GM18519 (cell line): ENCODE measurements at regions not wholly inside any gene's neighbourhood (a gene's known extent, or its start where the extent isn't known, plus 50 kb on each side); places are given as distances from the start of the nearest gene placed in this dataset.
"Not testable (repeated sequence)": the region's sequence is repeated elsewhere in the genome, so short reads cannot be mapped to it uniquely, and the experiment has no call there.

Experiments used
- ATAC-seq: cut with Tn5 transposase; IDR thresholded peaks from one replicate; pipeline ENCODE4 v1.9.1; 2021; ENCODE audit warnings: mild to moderate bottlenecking, moderate library complexity; ENCODE audit not compliant: unreplicated experiment, low FRiP score

- no peak for ATAC-seq
Measured at GRCh38 chr7:131690441-131690840, 134.0 kb upstream of the PODXL start.

GRCh38 chr7:131689662-131690234, 133.3 kb upstream of the PODXL start:
- no peak for ATAC-seq

GRCh38 chr7:131688738-131689661, 132.6 kb upstream of the PODXL start:
- ATAC-seq = no peak

GRCh38 chr7:131687296-131687695, 130.9 kb upstream of the PODXL start:
- ATAC-seq = no peak

GRCh38 chr7:131686833-131687232, 130.4 kb upstream of the PODXL start:
- ATAC-seq = no peak

- no peak for ATAC-seq
Measured at GRCh38 chr7:131683536-131684125, 127.2 kb upstream of the PODXL start.

DNA sequence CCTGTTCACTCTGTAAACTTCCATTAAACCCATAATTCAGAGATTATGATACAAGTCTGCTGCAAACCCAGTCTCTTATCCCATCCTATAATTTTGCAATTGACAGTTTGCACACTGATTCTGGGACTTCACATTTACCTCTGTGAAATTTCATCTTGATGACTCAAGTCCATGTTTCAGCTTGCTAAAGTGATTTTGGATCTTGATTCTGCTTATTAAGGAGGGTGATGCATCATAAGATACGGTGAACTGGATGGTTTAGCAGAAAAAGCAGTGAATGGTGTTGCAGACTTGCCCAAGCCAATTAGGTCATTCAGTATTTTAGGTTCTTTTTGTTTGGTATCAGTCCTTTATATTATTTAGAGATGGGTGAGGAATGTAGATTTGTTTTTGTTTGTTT, 125.5 kb upstream of the PODXL start:
- no peak for ATAC-seq

- not testable (repeated sequence) for ATAC-seq
Measured at GRCh38 chr7:131679071-131679470, 122.6 kb upstream of the PODXL start.

DNA sequence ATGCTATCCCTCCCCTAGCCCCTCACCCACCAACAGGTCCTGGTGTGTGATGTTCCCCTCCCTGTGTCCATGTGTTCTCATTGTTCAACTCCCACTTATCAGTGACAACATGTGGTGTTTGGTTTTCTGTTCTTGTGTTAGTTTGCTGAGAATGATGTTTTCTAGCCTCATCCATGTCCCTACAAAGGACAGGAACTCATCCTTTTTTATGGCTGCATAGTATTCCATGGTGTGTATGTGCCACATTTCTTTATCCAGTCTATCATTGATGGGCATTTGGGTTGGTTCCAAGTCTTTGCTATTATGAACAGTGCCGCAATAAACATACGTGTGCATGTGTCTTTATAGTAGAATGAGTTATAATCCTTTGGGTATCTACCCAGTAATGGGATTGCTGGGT, 120.4 kb upstream of the PODXL start:
- ATAC-seq = not testable (repeated sequence)

DNA sequence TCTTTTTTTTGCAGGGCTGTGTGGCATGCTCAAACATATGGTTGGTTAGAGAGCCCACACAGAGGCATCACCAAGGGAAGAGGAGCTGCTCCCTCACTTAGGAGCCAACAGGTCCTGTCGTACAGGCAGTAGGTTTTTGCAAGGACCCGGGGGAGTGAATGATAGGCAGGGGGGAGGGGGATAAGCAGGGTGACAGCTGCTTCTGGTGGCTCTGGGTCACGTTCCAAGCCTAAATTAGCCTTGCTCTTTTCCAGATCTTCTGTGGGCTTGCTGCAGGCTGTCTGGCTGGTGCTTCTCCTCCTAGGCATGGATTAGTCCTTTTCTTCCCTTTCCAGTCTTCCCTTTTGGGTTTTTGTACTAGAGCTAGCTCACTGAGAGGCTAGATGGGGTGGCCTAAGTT, 117.7 kb upstream of the PODXL start:
- no peak for ATAC-seq

DNA sequence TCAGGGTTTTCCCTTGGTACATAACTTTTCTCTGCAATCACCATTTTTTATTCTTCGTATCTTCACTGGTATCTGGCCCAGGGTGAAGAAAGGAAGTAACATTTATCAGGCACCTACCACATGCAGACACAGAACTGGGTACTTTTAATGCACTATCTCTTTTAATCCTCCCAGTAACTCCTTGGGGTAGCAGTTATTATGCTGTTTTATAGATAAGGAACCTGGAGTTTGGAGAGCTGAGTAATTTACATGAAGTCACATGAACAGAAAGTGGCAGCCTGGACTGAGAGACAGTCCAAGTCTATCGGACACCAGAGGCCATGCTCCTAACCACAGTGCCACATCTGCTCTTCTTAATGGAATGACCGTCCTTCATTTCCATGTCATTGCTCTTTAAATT, 117.1 kb upstream of the PODXL start:
- no peak for ATAC-seq

DNA sequence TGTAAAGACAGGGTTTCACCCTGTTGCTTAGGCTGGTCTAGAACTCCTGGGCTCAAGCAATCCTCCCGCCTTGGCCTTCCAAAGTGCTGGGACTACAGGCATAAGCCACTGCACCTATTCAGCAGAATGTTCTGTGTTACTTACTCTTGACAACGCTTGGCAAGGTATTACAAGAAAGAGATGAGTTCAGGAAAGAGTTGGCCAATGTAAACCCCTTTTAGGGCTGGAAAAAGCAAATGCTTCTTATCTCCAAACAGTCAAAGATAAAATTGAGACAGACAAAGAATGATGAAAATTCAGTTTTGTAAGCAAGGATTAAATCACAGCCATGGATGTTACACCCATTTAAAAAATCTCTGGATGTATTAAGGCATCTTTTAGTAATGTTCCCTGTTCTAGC, 114.0 kb upstream of the PODXL start:
- ATAC-seq = no peak

- no peak for ATAC-seq
Measured at GRCh38 chr7:131667699-131668098, 111.3 kb upstream of the PODXL start.

DNA sequence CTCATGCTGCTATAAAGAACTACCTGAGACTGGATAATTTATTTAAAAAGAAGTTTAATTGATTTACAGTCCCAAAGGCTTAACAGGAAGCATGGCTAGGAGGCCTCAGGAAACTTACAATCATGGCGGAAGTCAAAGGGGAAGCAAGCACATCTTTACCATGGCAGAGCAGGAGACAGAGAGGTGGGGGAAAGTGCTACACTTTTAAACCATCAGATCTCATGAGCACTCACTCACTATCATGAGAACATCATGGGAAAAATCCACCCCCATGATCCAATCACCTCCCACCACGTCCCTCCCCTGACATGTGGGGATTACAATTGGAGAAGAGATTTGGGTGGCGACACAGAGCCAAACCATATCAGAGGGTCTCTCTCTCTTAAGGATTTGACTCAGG, 108.6 kb upstream of the PODXL start:
- no peak for ATAC-seq

DNA sequence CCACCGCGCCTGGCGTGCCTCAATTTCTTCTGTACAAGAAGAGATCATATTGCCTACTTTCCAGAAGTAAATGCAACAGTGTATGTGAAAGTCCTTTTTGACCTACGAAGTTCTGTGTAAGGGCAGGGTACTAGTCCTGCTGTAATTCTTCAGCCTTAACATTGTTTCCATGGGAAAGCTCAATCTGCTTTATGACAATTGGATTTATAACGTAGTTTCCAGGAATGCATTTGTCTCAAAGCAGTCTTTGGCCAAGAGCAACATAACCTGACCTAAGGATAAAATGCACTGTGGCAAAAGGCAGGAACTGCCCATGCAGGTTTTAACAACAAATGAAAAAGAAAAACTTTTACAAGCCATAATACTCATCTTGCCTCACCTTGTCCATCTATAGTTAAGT, 108.1 kb upstream of the PODXL start:
- ATAC-seq = no peak

- not testable (repeated sequence) for ATAC-seq
Measured at GRCh38 chr7:131662301-131662873, 106.0 kb upstream of the PODXL start.

DNA sequence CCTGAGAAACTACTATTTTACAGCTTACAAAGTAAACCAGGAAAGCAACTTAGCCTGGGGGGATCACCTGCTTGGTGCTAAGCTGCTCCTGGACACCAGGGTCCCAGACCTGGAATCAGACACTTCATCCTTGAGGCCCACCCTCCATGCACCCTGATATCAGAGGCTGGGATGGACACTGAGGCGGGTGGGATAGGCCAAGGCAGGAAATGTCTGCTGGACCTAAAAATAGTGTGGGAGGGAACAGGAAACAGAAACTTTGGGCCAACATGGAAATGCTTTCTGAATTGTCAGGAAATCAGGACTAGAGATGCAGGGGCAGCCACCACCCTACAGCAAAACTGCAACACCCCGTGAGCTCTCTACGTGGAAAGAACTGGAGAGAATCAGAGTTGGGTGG, 101.5 kb upstream of the PODXL start:
- ATAC-seq = no peak

- no peak for ATAC-seq
Measured at GRCh38 chr7:131656980-131657723, 100.7 kb upstream of the PODXL start.

- no peak for ATAC-seq
Measured at GRCh38 chr7:131655866-131656265, 99.4 kb upstream of the PODXL start.

- no peak for ATAC-seq
Measured at GRCh38 chr7:131655447-131655846, 99.0 kb upstream of the PODXL start.
